Uterus (tissue), 3 donors: ENCODE measurements at regions not wholly inside any gene's neighbourhood (a gene's known extent, or its start where the extent isn't known, plus 50 kb on each side); places are given as distances from the start of the nearest gene placed in this dataset.

Experiments used
- DNase-seq, 2 donors: peaks; one replicate each; pipeline ENCODE4 v3.0.0-alpha.2; 2019 to 2020
- H3K27ac ChIP-seq, 2 donors: fragments of 200-600 bp; sonication (generic); 1 replicate in 1 of 2; 2 replicates in 1 of 2; pipeline ENCODE4 v1.5.1; 2016 to 2018
- H3K27me3 ChIP-seq, 2 donors: fragments of 200-600 bp; sonication (generic); one replicate each; pipeline ENCODE4 v1.5.1; 2018 to 2019; ENCODE audit warnings: control low read depth in 1 of 2
- H3K36me3 ChIP-seq, 2 donors: fragments of 200-600 bp; sonication (generic); one replicate each; pipeline ENCODE4 v1.5.1; 2019; ENCODE audit warnings: control low read depth in 1 of 2
- H3K4me1 ChIP-seq, 2 donors: fragments of 200-600 bp; sonication (generic); one replicate each; pipeline ENCODE4 v1.5.1; 2018 to 2019; ENCODE audit warnings: control low read depth in 1 of 2
- H3K4me3 ChIP-seq, 2 donors: fragments of 200-600 bp; sonication (generic); 1 replicate in 1 of 2; 2 replicates in 1 of 2; pipeline ENCODE4 v1.5.1; 2018 to 2019; ENCODE audit warnings: mild to moderate bottlenecking in 1 of 2
- H3K9me3 ChIP-seq, 2 donors: fragments of 200-600 bp; sonication (generic); one replicate each; pipeline ENCODE4 v1.5.1; 2019; ENCODE audit warnings: control low read depth in 1 of 2
- CTCF ChIP-seq, 4 experiments: fragments of 200-600 bp in 2 of 4; fragments of 450-650 bp in 2 of 4; sonication (generic) in 2 of 4; IDR thresholded peaks; one replicate each; pipeline ENCODE4 v1.5.1; 2016 to 2019; ENCODE audit warnings: antibody characterized with exemption in 4 of 4, mild to moderate bottlenecking in 2 of 4, moderate library complexity in 1 of 4
- POLR2A ChIP-seq, 2 donors: fragments of 450-650 bp; IDR thresholded peaks; one replicate each; pipeline ENCODE4 v1.6.1; 2016; ENCODE audit warnings: antibody characterized with exemption in 2 of 2, mild to moderate bottlenecking in 1 of 2, moderate library complexity in 1 of 2
- intact Hi-C: fragments of 100-400 bp; cut with DNase I; formaldehyde crosslinking; loops from one replicate; pipeline ENCODE4 v1.15.1; 2023; ENCODE audit warnings: low total_unique reads
- donor health status: DM: yes; HTN: yes; CAD: no.

GRCh38 chr21:19510653-19511052 lies 1107.1 kb upstream of the TMPRSS15 start:
- Histone ChIP-seq H3K36me3 (no peaks in the 10 kb centered on the region), H3K27ac (no peak overlapping the region), H3K4me1 (no peaks in the 10 kb centered on the region), H3K4me3 (no peak overlapping the region), H3K9me3 (no peaks in the 10 kb centered on the region), H3K27me3 (no peaks in the 10 kb centered on the region)
- intact Hi-C loops, result no loop called here
- no peak for DNase-seq
- TF ChIP-seq CTCF (IDR thresholded peaks at IDR 0.05) (no peak), POLR2A (IDR thresholded peaks at IDR 0.05) (no peak)

GRCh38 chr21:19522381-19522780 lies 1118.8 kb upstream of the TMPRSS15 start:
- Histone ChIP-seq H3K9me3 (no peaks in the 10 kb centered on the region), H3K27ac (no peak overlapping the region), H3K36me3 (no peaks in the 10 kb centered on the region), H3K27me3 (no peaks in the 10 kb centered on the region), H3K4me3 (no peak overlapping the region), H3K4me1 (no peaks in the 10 kb centered on the region)
- intact Hi-C loops, result no loop called here
- DNase-seq, result no peak
- no peak for TF ChIP-seq POLR2A (IDR thresholded peaks at IDR 0.05)
- no peak for TF ChIP-seq CTCF (IDR thresholded peaks at IDR 0.05)

- intact Hi-C loops, result no loop called here
- TF ChIP-seq CTCF (IDR thresholded peaks at IDR 0.05) (no peak), POLR2A (IDR thresholded peaks at IDR 0.05) (no peak)
- Histone ChIP-seq H3K4me3 (no peak overlapping the region), H3K4me1 (no peaks in the 10 kb centered on the region), H3K27me3 (no peaks in the 10 kb centered on the region), H3K9me3 (no peaks in the 10 kb centered on the region), H3K36me3 (no peaks in the 10 kb centered on the region), H3K27ac (no peak overlapping the region)
- DNase-seq, result no peak
Observed at GRCh38 chr21:19523061-19523460, 1119.5 kb upstream of the TMPRSS15 start.

GRCh38 chr21:19523746-19524145 lies 1120.2 kb upstream of the TMPRSS15 start:
- Histone ChIP-seq H3K36me3 (no peaks in the 10 kb centered on the region), H3K27ac (no peak overlapping the region), H3K27me3 (no peaks in the 10 kb centered on the region), H3K9me3 (no peaks in the 10 kb centered on the region), H3K4me1 (no peaks in the 10 kb centered on the region), H3K4me3 (no peak overlapping the region)
- TF ChIP-seq CTCF (IDR thresholded peaks at IDR 0.05) (no peak), POLR2A (IDR thresholded peaks at IDR 0.05) (no peak)
- intact Hi-C loops, result no loop called here
- DNase-seq, result no peak

GRCh38 chr21:19529031-19529430 lies 1125.4 kb upstream of the TMPRSS15 start:
- H3K4me1 ChIP-seq, result no peaks in the 10 kb centered on the region
- no peaks in the 10 kb centered on the region for H3K9me3 ChIP-seq
- DNase-seq, result no peak
- H3K4me3 ChIP-seq, result no peak overlapping the region
- no peak overlapping the region for H3K27ac ChIP-seq
- H3K36me3 ChIP-seq, result no peaks in the 10 kb centered on the region
- no peak for TF ChIP-seq CTCF (IDR thresholded peaks at IDR 0.05)
- no peak for TF ChIP-seq POLR2A (IDR thresholded peaks at IDR 0.05)
- no peaks in the 10 kb centered on the region for H3K27me3 ChIP-seq
- intact Hi-C loops, result no loop called here
